GM18517 (cell line): ENCODE measurements at regions not wholly inside any gene's neighbourhood (a gene's known extent, or its start where the extent isn't known, plus 50 kb on each side); places are given as distances from the start of the nearest gene placed in this dataset.
"Not testable (repeated sequence)": the region's sequence is repeated elsewhere in the genome, so short reads cannot be mapped to it uniquely, and the experiment has no call there.

Experiments
- ATAC-seq: cut with Tn5 transposase; IDR thresholded peaks from one replicate; pipeline ENCODE4 v1.9.1; 2021; ENCODE audit warnings: mild to moderate bottlenecking, moderate library complexity; ENCODE audit not compliant: unreplicated experiment

GRCh38 chr13:50539791-50540530 is 303.5 kb downstream of the DLEU7 start:
- ATAC-seq = no peak

DNA sequence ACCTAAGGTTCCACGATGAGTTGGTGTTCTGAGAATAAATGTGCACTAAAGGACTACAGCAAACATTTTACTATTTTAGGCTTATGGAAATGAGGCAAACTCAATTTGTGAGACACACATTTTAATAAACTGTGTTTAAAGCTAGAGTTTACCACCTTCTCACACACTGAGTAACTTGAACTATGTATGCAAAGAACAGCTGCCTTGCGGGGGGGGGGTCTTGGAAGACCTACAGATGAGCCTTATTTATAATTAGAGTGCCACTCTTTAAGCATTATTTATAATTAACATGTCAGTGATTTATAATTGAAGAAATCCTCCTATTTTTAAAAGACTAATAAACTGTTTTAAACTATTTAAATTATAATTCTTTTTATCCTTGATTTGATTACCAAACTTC is 300.4 kb downstream of the DLEU7 start:
- ATAC-seq = no peak

GRCh38 chr13:50543782-50544181 is 299.7 kb downstream of the DLEU7 start:
- ATAC-seq = no peak

GRCh38 chr13:50544211-50544610 is 299.3 kb downstream of the DLEU7 start:
- ATAC-seq = no peak

DNA sequence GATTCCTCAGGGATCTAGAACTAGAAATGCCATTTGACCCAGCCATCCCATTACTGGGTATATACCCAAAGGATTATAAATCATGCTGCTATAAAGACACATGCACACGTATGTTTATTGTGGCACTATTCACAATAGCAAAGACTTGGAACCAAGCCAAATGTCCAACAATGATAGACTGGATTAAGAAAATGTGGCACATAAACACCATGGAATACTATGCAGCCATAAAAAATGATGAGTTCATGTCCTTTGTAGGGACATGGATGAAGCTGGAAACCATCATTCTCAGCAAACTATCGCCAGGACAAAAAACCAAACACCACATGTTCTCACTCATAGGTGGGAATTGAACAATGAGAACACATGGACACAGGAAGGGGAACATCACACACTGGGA is 296.3 kb downstream of the DLEU7 start:
- not testable (repeated sequence) for ATAC-seq

GRCh38 chr13:50548586-50548985 is 294.9 kb downstream of the DLEU7 start:
- ATAC-seq = no peak

- ATAC-seq = no peak
Observed at GRCh38 chr13:50549221-50549942, 294.1 kb downstream of the DLEU7 start.

DNA sequence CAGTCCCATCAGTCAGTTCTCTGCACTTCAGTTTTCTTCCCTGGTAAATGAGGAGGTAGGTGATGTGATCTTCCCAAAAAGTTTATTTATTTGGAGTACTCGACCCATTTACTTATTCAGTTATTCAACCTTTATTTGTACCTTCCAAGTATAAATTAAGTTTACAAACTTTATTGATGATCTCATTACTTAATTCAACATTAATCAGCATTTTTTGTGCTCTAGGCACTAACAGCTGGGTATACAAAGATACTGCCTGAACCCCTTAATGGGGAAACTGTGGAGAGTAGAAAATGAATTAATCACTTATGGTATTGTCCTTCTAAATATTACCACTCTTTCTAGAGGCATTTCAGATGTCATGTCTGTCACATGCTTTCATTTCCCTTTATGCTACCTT is 293.3 kb downstream of the DLEU7 start:
- ATAC-seq = no peak

GRCh38 chr13:50552424-50552966 is 291.0 kb downstream of the DLEU7 start:
- ATAC-seq = no peak

GRCh38 chr13:50561739-50562138 is 281.8 kb downstream of the DLEU7 start:
- ATAC-seq = no peak

- no peak for ATAC-seq
Observed at GRCh38 chr13:50566646-50567045, 276.8 kb downstream of the DLEU7 start.

DNA sequence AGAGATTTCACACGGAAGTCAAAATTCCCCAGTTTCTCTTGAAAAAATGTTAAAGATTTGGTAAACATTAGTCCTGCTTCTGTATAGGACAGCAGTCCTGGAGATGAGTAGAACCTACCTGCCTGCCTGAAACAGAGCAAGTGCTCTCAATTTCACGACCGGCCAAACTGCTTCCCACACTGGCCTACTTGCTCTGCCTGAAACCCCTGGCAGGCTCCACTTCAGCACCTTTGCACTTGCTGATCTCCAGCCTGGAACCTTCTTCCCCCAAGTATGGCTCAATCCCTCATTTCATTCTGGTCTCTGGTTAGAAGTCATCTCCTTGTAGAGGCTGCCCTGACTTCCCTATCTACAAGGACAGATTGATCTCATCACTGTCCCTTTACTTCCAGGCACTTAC is 271.4 kb downstream of the DLEU7 start:
- no peak for ATAC-seq

DNA sequence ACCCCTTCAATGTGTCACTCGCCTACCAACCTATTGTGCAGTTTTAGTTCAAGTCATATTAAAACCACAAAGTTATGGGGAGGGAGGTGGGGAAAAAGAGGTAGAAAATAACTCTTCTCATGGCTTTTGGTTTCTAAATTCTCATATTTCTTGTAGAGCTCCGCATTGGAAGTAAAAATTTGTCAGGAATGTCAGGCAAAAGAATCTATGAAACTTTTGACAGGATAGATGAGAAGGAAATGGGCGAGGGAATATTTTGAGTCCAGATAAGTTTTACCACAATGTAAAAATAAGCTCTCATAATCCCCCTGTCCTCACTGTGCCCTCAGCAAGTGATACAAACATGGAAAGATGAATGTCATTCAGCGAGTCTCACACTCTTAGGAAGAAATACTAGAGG is 270.4 kb downstream of the DLEU7 start:
- no peak for ATAC-seq

DNA sequence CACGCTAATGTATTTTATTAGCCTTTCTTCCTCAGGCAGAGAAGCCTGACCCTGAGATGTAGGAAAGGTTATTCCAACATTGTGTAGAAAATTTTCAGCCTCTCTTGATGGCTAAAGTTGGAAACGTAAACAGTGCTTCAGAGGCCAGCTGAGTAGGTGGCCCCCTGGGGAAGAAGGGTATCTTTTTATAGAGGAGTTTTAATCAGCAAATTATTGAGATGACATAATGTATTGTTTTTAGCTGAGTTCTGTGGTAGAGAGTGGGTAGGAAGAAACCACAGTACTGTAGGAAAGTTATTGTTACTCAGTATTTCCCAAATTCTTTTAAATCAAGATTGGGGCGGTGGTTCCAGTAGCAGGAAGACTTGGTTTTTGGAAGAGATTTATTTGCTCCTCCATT is 268.8 kb downstream of the DLEU7 start:
- no peak for ATAC-seq

GRCh38 chr13:50575138-50575537 is 268.4 kb downstream of the DLEU7 start:
- ATAC-seq = no peak

- ATAC-seq = no peak
Observed at GRCh38 chr13:50576156-50576555, 267.3 kb downstream of the DLEU7 start.

- no peak for ATAC-seq
Observed at GRCh38 chr13:50577806-50578205, 265.7 kb downstream of the DLEU7 start.

GRCh38 chr13:50580684-50581305 is 262.7 kb downstream of the DLEU7 start:
- no peak for ATAC-seq

- ATAC-seq = no peak
Observed at GRCh38 chr13:50581586-50582196, 261.8 kb downstream of the DLEU7 start.

DNA sequence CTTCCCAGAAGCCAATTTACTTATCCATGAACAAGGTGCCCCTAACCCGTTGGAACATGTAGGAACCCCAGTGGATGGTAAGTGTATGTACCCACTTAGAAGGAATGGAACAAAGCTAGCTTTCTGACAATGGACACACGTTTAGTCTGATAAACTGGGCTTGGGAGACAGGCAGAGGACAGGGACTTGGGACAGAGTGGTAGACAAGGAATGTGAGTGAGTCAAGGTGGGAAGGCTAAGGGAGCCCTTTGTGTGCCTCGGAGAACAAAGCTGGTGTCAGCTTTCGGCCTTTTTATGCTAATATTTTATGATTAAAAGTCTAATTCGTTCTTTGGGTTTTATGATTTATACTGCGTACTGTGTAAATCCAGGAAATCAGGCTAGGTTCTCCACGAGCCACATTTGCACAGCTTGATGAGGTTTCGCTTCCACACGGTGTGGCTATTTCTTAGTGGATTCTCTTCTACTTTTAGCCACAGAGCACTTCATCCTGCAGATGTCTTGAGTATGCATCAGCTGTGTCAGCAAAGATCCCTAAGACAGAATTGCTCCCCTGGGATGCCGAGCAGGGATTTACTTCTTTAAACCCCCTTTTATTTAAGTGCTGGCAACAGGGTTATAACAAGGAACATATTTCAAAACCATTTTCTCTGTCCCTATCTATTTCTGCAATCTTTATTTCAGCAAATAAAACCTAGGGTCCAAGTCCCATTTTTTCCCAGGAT is 258.5 kb downstream of the DLEU7 start:
- ATAC-seq = no peak
